ENCODE measurements at regions not wholly inside any gene's neighbourhood (a gene's known extent, or its start where the extent isn't known, plus 50 kb on each side); places are given as distances from the start of the nearest gene placed in this dataset.

DNA sequence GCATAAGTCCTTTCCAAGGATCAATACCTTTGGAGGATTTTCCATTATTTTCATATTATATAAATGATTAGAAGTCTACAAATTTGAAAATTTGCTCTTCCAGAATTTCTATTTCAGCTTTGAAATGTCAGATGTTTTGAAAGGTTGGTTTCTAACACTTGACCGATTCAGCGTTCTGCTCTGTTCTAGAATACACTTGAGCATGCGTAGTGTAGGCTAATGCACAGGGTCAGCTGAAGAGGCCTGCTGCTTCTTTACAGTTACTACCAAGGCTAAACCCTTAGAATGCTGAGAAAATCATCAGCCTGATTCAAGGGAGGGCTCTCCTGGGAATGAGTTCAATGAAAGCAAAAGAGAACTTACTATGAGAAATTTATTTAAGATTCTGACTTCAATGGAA is 177.6 kb downstream of the RNF144B start:
- no peak for TF ChIP-seq GATA1 (IDR thresholded peaks at IDR 0.05; ENCODE audit: low read depth, low read length)
- no peak for TF ChIP-seq POLR2A (IDR thresholded peaks at IDR 0.05; ENCODE audit: low read length)
- DNase-seq = no peak

DNA sequence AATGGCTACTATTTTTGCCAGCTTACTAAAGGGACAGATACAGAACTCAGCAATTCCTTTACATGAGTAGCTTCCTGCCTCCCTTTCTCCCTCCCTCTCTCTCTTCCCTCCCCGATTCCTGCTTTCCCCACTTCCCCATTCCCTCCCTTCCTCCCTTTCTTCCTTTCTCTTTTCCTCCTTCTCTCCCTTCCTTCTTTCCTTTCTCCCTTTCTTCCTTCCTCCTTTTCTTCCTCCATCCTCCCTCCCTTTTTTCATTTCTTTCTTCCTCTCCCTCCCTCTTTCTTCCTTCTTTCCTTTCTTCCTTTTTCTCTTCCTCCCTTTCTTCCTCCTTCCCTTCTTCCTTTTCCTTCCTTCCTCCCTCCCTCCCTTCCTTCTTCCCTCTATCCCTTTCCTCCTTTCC is 178.1 kb downstream of the RNF144B start:
- TF ChIP-seq POLR2A (IDR thresholded peaks at IDR 0.05; ENCODE audit: low read length) (no peak), GATA1 (IDR thresholded peaks at IDR 0.05; ENCODE audit: low read depth, low read length) (no peak)
- DNase-seq = no peak

- no peak for TF ChIP-seq GATA1 (IDR thresholded peaks at IDR 0.05; ENCODE audit: low read depth, low read length)
- TF ChIP-seq POLR2A (IDR thresholded peaks at IDR 0.05; ENCODE audit: low read length) = no peak
These were observed 180.2 kb downstream of the RNF144B start for GRCh38 chr6:18567380-18567779.

DNA sequence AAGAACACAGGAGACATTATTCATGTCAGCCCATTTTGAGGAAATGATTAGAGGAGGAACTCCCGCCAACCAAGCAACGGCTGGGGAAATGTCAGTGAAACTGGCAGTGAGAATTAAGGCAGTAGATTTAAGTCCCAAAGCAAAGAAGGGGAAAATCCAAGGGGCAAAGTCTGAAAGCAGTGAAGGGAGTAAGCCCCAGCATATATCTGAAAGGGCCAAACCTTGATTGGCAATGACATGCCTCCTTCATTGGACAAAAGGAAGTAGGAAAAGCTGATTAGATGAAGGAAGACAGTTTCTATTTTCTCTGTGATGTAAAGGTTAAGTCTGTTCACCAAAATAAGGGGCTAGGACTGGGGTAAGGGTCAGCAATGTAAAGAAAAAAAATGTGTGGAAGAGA is 190.3 kb downstream of the RNF144B start:
- TF ChIP-seq GATA1 (IDR thresholded peaks at IDR 0.05; ENCODE audit: low read depth, low read length) (no peak), POLR2A (IDR thresholded peaks at IDR 0.05; ENCODE audit: low read length) (no peak)
- no peak for DNase-seq

More at GRCh38 chr6:18567380-18567779, 180.2 kb downstream of the RNF144B start:
- no peak for DNase-seq

DNA sequence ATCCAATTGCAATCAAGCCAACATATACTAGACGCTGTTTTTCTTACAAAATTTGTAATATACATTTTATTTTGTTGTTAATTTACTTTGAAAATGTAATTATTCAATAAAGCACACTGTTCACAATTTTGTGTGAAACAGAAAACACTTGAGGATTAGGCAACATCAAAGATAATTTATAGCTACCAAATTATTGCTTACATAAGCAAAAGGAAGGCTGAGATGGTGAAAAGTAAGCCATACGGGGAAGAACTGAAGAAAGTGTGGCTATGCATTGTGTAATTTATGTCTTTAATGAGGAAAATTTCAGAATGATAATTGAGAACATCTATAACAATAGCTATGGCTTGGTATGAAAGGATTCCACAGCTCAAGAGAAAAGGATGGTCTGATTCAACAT is 192.0 kb downstream of the RNF144B start:
- DNase-seq = no peak
- no peak for TF ChIP-seq POLR2A (IDR thresholded peaks at IDR 0.05; ENCODE audit: low read length)
- TF ChIP-seq GATA1 (IDR thresholded peaks at IDR 0.05; ENCODE audit: low read depth, low read length) = no peak

DNA sequence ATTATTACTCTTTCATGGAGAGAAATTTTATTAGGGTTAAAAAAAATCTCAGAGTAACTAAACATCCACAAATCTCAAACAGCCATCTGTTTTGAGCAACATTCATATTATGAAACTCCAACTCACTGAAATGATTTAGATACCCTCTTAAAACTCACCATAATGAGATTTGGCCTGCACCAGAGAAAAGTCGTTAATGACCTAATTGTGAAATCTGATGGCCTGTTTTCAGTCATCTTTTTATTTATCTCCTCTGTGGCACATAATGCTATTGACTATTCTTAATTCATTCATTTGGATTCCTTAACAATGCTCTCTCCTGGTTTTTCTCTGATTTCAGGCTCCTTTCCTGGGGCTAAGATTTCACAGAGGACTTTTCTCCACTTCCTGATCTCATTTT is 192.7 kb downstream of the RNF144B start:
- TF ChIP-seq POLR2A (IDR thresholded peaks at IDR 0.05; ENCODE audit: low read length) (no peak), GATA1 (IDR thresholded peaks at IDR 0.05; ENCODE audit: low read depth, low read length) (no peak)
- no peak for DNase-seq

GRCh38 chr6:18584372-18584771 is 197.2 kb downstream of the RNF144B start:
- DNase-seq = no peak

DNA sequence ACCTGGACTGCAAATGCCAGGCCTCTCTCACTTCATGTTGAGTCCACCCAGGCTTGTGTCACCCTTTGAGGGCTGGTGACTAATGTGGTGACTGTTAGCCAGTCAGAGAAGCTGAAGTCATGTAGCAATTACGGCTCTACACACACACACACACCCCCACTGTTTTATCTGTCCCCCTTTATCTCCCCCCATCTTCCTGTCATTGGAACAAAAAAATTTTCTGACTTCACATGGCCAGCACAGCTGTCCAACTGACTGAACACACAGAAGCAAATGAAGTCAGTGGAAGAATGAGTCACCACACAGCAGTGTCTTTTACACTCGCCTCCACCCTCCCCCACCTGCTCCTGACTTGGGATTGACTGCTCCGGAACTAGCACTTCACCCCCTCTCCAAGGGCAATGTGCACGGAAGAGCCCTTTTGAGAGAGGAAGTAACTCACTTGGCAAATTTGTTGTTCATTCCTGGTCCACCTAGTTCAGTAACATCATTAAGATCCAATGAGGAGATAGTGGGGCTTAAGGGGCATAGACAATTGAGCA is 198.0 kb downstream of the RNF144B start:
- peak; percentile 7 to 26 for DNase-seq
- TF ChIP-seq GATA1 (IDR thresholded peaks at IDR 0.05; ENCODE audit: low read depth, low read length) = no peak
- no peak for TF ChIP-seq POLR2A (IDR thresholded peaks at IDR 0.05; ENCODE audit: low read length)

More at GRCh38 chr6:18584372-18584771, 197.2 kb downstream of the RNF144B start:
- TF ChIP-seq POLR2A (IDR thresholded peaks at IDR 0.05; ENCODE audit: low read length) (no peak), GATA1 (IDR thresholded peaks at IDR 0.05; ENCODE audit: low read depth, low read length) (no peak)

DNA sequence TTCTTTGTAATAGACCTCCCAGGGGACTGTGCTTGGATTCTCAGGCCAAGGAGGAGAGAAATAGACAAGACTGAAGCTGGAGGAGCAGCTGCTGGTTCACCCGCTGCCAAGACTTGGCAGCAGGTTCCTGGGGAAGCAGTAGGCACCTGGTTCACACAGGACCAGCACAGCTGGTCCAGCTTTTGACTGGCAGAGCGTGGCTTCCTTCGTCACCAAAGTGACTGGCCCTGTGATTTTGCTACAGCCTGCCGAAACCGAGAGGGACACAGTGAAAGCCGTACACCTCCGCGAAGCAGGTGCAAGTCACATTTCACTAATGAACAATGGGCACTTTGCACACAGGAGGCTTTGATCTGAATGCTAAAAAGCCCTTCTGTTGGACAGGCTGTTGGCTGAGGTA is 199.0 kb downstream of the RNF144B start:
- no peak for DNase-seq
- TF ChIP-seq POLR2A (IDR thresholded peaks at IDR 0.05; ENCODE audit: low read length) (no peak), GATA1 (IDR thresholded peaks at IDR 0.05; ENCODE audit: low read depth, low read length) (no peak)

DNA sequence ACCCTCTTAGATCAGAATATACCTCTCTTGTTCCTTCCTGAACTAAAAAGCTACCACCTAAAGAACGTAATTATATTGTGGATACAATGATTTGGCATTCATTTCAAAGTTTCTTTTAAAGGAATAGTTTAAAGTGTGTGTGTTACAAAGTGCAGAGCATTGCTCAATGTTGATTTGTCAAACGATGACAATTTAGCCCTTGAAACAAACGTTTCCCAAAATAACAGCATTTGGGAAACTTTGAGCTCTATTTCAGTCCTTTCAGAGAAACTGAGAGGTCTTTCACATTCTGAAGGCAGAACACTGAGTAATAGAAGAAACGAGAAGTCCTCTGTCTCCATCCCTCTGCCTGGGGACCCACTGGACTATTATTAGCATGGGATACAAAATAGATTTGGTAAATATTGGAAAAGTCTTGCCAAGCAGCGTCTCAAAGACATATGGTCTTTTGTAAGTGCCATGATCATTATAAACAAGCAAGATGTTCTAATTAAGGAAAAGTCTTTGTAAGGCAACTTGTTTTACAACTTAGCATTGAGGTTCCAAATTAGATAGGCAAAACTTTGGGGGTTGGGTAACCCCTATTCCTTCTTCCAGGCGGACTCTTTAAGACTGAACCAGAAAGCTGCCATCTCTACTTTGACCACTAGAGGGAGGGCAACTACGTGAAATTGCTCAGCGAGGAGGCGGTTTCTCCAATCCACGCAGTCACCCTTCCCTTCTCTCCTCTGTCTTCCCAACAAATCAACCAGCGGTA is 208.8 kb downstream of the RNF144B start:
- DNase-seq = peak; percentile 44 to 71
- TF ChIP-seq POLR2A (IDR thresholded peaks at IDR 0.05; ENCODE audit: low read length) (no peak), GATA1 (IDR thresholded peaks at IDR 0.05; ENCODE audit: low read depth, low read length) (no peak)

GRCh38 chr6:18596531-18596835 is 209.3 kb downstream of the RNF144B start:
- DNase-seq = no peak
- TF ChIP-seq POLR2A (IDR thresholded peaks at IDR 0.05; ENCODE audit: low read length) = no peak
- TF ChIP-seq GATA1 (IDR thresholded peaks at IDR 0.05; ENCODE audit: low read depth, low read length) = no peak

DNA sequence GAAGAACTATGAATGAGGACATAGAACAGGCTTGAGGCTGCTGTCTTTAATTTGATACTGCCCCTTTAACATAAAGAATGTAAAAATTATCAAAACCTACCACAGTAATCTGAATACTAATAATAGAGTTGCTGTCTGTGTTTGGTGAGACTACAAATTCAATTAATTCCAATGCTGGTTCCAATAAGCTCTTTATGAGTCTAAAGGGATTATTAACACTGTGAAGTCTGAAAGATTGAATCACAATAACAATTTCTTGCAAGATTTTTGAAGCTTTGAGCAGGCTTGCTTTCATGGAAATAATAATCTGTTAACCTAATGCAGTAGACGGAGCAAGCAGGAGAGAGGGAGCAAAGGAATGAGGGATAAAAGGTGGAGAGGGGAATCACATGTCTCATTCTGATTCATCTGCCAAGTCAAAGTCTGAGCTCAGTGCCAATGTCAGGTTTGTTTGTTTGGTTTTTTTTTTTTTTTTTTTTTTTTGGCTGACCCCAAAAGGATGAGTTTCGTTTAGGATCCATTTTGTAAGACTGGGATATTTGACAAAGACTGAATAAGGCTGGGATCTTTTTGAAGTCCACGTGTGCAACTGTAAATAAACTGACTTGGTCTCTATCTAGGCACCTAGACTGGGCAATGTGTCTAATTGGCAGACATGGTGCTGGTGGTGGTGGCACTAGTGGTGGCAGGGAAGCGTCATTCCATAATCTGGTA is 211.6 kb downstream of the RNF144B start:
- no peak for DNase-seq
- no peak for TF ChIP-seq GATA1 (IDR thresholded peaks at IDR 0.05; ENCODE audit: low read depth, low read length)
- no peak for TF ChIP-seq POLR2A (IDR thresholded peaks at IDR 0.05; ENCODE audit: low read length)

DNA sequence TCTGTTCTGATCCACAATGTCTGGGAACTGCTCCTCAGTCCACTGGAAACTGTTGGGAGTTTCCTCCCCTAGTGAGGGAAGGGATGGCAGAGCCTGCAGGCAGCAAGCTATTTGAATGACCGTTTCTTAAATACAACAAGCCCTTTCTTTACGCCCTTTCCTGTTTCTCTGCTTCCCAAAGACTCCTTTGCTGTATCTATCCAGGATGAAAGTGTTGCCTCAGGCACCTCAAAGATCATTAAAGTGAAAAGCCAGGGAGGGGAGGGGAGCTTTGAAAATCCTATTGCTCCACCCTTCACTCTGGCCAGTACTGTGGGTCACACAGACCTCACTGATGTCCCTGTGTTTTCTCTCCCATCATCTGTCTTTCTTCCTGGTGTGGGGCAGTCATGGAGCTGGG is 213.1 kb downstream of the RNF144B start:
- no peak for DNase-seq
- TF ChIP-seq GATA1 (IDR thresholded peaks at IDR 0.05; ENCODE audit: low read depth, low read length) = no peak
- TF ChIP-seq POLR2A (IDR thresholded peaks at IDR 0.05; ENCODE audit: low read length) = no peak

- TF ChIP-seq POLR2A (IDR thresholded peaks at IDR 0.05; ENCODE audit: low read length) (no peak), GATA1 (IDR thresholded peaks at IDR 0.05; ENCODE audit: low read depth, low read length) (no peak)
- no peak for DNase-seq
These were observed 214.4 kb downstream of the RNF144B start for GRCh38 chr6:18601516-18602020.
